Lower leg skin (tissue), 4 donors: ENCODE measurements at regions not wholly inside any gene's neighbourhood (a gene's known extent, or its start where the extent isn't known, plus 50 kb on each side); places are given as distances from the start of the nearest gene placed in this dataset.

Experiments used
- DNase-seq, 2 donors: peaks; one replicate each; pipeline ENCODE4 v3.0.0-alpha.2; 2019; ENCODE audit warnings: low spot score in 2 of 2
- H3K4me3 ChIP-seq: fragments of 200-600 bp; sonication (generic); 2 replicates; pipeline ENCODE4 v1.5.1; 2017; ENCODE audit warnings: mild to moderate bottlenecking, low read depth; ENCODE audit not compliant: poor library complexity, severe bottlenecking
- CTCF ChIP-seq, 3 donors: fragments of 450-650 bp; IDR thresholded peaks; one replicate each; pipeline ENCODE4 v1.5.1; 2016; ENCODE audit warnings: antibody characterized with exemption in 3 of 3, mild to moderate bottlenecking in 3 of 3, moderate library complexity in 2 of 3
- POLR2A ChIP-seq, 2 donors: fragments of 450-650 bp; IDR thresholded peaks; one replicate each; pipeline ENCODE4 v1.6.1; 2016 to 2017; ENCODE audit warnings: antibody characterized with exemption in 2 of 2, mild to moderate bottlenecking in 1 of 2, moderate library complexity in 1 of 2
- WGBS, 2 donors: methylation state at CpG; one replicate each; pipeline ENCODE4 v1.1.5; 2018; 5-methylcytosine and 5-hydroxymethylcytosine counted together
- intact Hi-C: fragments of 100-400 bp; cut with DNase I; formaldehyde crosslinking; loops from one replicate; pipeline ENCODE4 v1.15.0; 2023; ENCODE audit warnings: low total_unique reads

GRCh38 chr4:167955006-167955405 lies 137.3 kb upstream of the ANXA10 start:
- DNase-seq: no peak
- intact Hi-C loops: no loop called here
- WGBS, 2 donors: 50 to 69% methylated on average over 2 of the region's 2 CpGs
- no peak for TF ChIP-seq POLR2A (IDR thresholded peaks at IDR 0.05)
- TF ChIP-seq CTCF (IDR thresholded peaks at IDR 0.05): no peak
- no peak overlapping the region for H3K4me3 ChIP-seq

- intact Hi-C loops: no loop called here
- no peak overlapping the region for H3K4me3 ChIP-seq
- TF ChIP-seq POLR2A (IDR thresholded peaks at IDR 0.05) (no peak), CTCF (IDR thresholded peaks at IDR 0.05) (no peak)
- no peak for DNase-seq
These were observed 135.7 kb upstream of the ANXA10 start for GRCh38 chr4:167956676-167957075.

- no peak for DNase-seq
- TF ChIP-seq POLR2A (IDR thresholded peaks at IDR 0.05) (no peak), CTCF (IDR thresholded peaks at IDR 0.05) (no peak)
- intact Hi-C loops: no loop called here
These were observed 127.5 kb upstream of the ANXA10 start for GRCh38 chr4:167964766-167965373.

GRCh38 chr4:167966143-167966542 lies 126.2 kb upstream of the ANXA10 start:
- TF ChIP-seq POLR2A (IDR thresholded peaks at IDR 0.05) (no peak), CTCF (IDR thresholded peaks at IDR 0.05) (no peak)
- no peak for DNase-seq
- 70 to 71% methylated on average over 2 of the region's 2 CpGs for WGBS, 2 donors
- no peak overlapping the region for H3K4me3 ChIP-seq
- intact Hi-C loops: no loop called here

More at GRCh38 chr4:167964766-167965373, 127.5 kb upstream of the ANXA10 start:
- WGBS, 2 donors: 71 to 82% methylated on average over 2 of the region's 2 CpGs
- H3K4me3 ChIP-seq: no peak overlapping the region

- no peak for TF ChIP-seq CTCF (IDR thresholded peaks at IDR 0.05)
- TF ChIP-seq POLR2A (IDR thresholded peaks at IDR 0.05): no peak
These were observed 118.8 kb upstream of the ANXA10 start for GRCh38 chr4:167973513-167973912.

GRCh38 chr4:167985565-167985964 lies 106.8 kb upstream of the ANXA10 start:
- intact Hi-C loops: no loop called here
- DNase-seq: no peak
- TF ChIP-seq CTCF (IDR thresholded peaks at IDR 0.05): no peak
- no peak for TF ChIP-seq POLR2A (IDR thresholded peaks at IDR 0.05)
- H3K4me3 ChIP-seq: no peak overlapping the region

More at GRCh38 chr4:167973513-167973912, 118.8 kb upstream of the ANXA10 start:
- H3K4me3 ChIP-seq: no peak overlapping the region
- intact Hi-C loops: no loop called here
- no peak for DNase-seq
